GM23248 (cell line): ENCODE measurements at regions not wholly inside any gene's neighbourhood (a gene's known extent, or its start where the extent isn't known, plus 50 kb on each side); places are given as distances from the start of the nearest gene placed in this dataset.

Experiments used
- DNase-seq: peaks from one replicate; pipeline ENCODE4 v3.0.0-alpha.2; 2015
- H2AFZ ChIP-seq: fragments of 200-600 bp; sonication (generic); 2 replicates; pipeline ENCODE4 v1.6.1; 2016; ENCODE audit warnings: antibody characterized with exemption
- H3F3A ChIP-seq: fragments of 200-600 bp; sonication (generic); 2 replicates; pipeline ENCODE4 v1.6.1; 2016; ENCODE audit warnings: mild to moderate bottlenecking, antibody characterized with exemption, mixed run types; ENCODE audit not compliant: insufficient read depth
- H3K27ac ChIP-seq: fragments of 200-600 bp; sonication (generic); 2 replicates; pipeline ENCODE4 v1.5.1; 2016; ENCODE audit warnings: mild to moderate bottlenecking
- H3K27me3 ChIP-seq: fragments of 200-600 bp; sonication (generic); replicated peaks from 2 replicates; pipeline ENCODE4 v1.6.1; 2016; ENCODE audit warnings: mild to moderate bottlenecking; ENCODE audit not compliant: insufficient read depth
- H3K36me3 ChIP-seq: fragments of 200-600 bp; sonication (generic); 2 replicates; pipeline ENCODE4 v1.6.1; 2016; ENCODE audit warnings: low read depth, mild to moderate bottlenecking
- H3K4me1 ChIP-seq: fragments of 200-600 bp; sonication (generic); 2 replicates; pipeline ENCODE4 v1.6.1; 2016; ENCODE audit warnings: mild to moderate bottlenecking; ENCODE audit not compliant: insufficient read depth
- H3K4me2 ChIP-seq: fragments of 200-600 bp; sonication (generic); one replicate; pipeline ENCODE4 v1.6.1; 2016; ENCODE audit warnings: mild to moderate bottlenecking; ENCODE audit not compliant: unreplicated experiment
- H3K4me3 ChIP-seq: fragments of 200-600 bp; sonication (generic); 2 replicates; pipeline ENCODE4 v1.5.1; 2016; ENCODE audit warnings: mild to moderate bottlenecking
- H3K79me2 ChIP-seq: fragments of 200-600 bp; sonication (generic); 2 replicates; pipeline ENCODE4 v1.6.1; 2016; ENCODE audit warnings: mild to moderate bottlenecking; ENCODE audit not compliant: insufficient read depth
- H3K9ac ChIP-seq: fragments of 200-600 bp; sonication (generic); 2 replicates; pipeline ENCODE4 v1.6.1; 2016; ENCODE audit warnings: mild to moderate bottlenecking
- H3K9me2 ChIP-seq: fragments of 200-600 bp; sonication (generic); 2 replicates; pipeline ENCODE4 v1.6.1; 2016; ENCODE audit warnings: mixed run types, mild to moderate bottlenecking, moderate library complexity; ENCODE audit not compliant: insufficient read depth
- H3K9me3 ChIP-seq: fragments of 200-600 bp; sonication (generic); one replicate; pipeline ENCODE4 v1.6.1; 2017; ENCODE audit warnings: low read depth
- H4K20me1 ChIP-seq: fragments of 200-600 bp; sonication (generic); 2 replicates; pipeline ENCODE4 v1.6.0; 2016; ENCODE audit not compliant: insufficient read depth
- EZH2 ChIP-seq: fragments of 200-600 bp; sonication (generic); IDR thresholded peaks from 2 replicates; pipeline ENCODE4 v1.6.1; 2018; ENCODE audit warnings: antibody characterized with exemption, mild to moderate bottlenecking; ENCODE audit not compliant: insufficient read depth, poor library complexity, severe bottlenecking
- EZH2phosphoT487 ChIP-seq: fragments of 200-600 bp; sonication (generic); IDR thresholded peaks from 2 replicates; pipeline ENCODE4 v1.6.1; 2018; ENCODE audit warnings: antibody characterized with exemption, moderate library complexity, mild to moderate bottlenecking, low read depth; ENCODE audit not compliant: insufficient read depth
- WGBS, 2 experiments: methylation state at CpG; one replicate each; pipeline ENCODE4 v1.1.6; 2015 to 2017; ENCODE audit warnings: low lambda C conversion rate in 2 of 2, low coverage in 1 of 2; ENCODE audit errors: missing lambda C conversion rate in 2 of 2; 5-methylcytosine and 5-hydroxymethylcytosine counted together
- in situ Hi-C: fragments of 300-500 bp; cut with MboI; formaldehyde crosslinking; loops from 2 replicates; pipeline ENCODE4 v1.15.0; 2020

GRCh38 chr6:113363048-113363798 lies 493.9 kb upstream of the MARCKS start:
- H3K4me1 ChIP-seq, result peaks cover 74% of the 10 kb centered on the region
- in situ Hi-C loops, result no loop called here
- no peaks in the 10 kb centered on the region for H3K9me2 ChIP-seq
- H3K9ac ChIP-seq, result no peak overlapping the region
- no peaks in the 10 kb centered on the region for H4K20me1 ChIP-seq
- H3K9me3 ChIP-seq, result no peaks in the 10 kb centered on the region
- DNase-seq, result peak; percentile 53
- no peaks in the 10 kb centered on the region for H3K27me3 ChIP-seq
- H3K36me3 ChIP-seq, result no peaks in the 10 kb centered on the region
- H3K4me2 ChIP-seq, result peak overlapping the region; percentile 17
- WGBS, 2 experiments, result 53 to 54% methylated on average over 4 of the region's 4 CpGs
- no peaks in the 10 kb centered on the region for H3K79me2 ChIP-seq
- TF ChIP-seq EZH2 (no peak), EZH2phosphoT487 (no peak)
- H3F3A ChIP-seq, result peaks cover 52% of the 10 kb centered on the region
- peak overlapping the region; percentile 23; the same call in 1 of the 2 replicates for H2AFZ ChIP-seq
- H3K27ac ChIP-seq, result peak overlapping the region; percentile 60
- H3K4me3 ChIP-seq, result no peak overlapping the region

- 0 out of 2 replicates have a peak overlapping the region, but pooled peaks have one; percentile 12 for H3K4me3 ChIP-seq
- no peak for TF ChIP-seq EZH2
- no peak for TF ChIP-seq EZH2phosphoT487
- H3K27me3 ChIP-seq, result no peaks in the 10 kb centered on the region
- no peak overlapping the region for H3K9ac ChIP-seq
- H3K4me2 ChIP-seq, result peak overlapping the region; percentile 17
- no peaks in the 10 kb centered on the region for H3K36me3 ChIP-seq
- in situ Hi-C loops, result no loop called here
- H4K20me1 ChIP-seq, result no peaks in the 10 kb centered on the region
- peak overlapping the region; percentile 60 for H3K27ac ChIP-seq
- no peaks in the 10 kb centered on the region for H3K9me3 ChIP-seq
- no peaks in the 10 kb centered on the region for H3K9me2 ChIP-seq
- H3K4me1 ChIP-seq, result peaks cover 74% of the 10 kb centered on the region
- no peak overlapping the region for H2AFZ ChIP-seq
- peaks cover 52% of the 10 kb centered on the region for H3F3A ChIP-seq
- H3K79me2 ChIP-seq, result no peaks in the 10 kb centered on the region
- DNase-seq, result peak; percentile 60
Observed at GRCh38 chr6:113363866-113364265, 493.3 kb upstream of the MARCKS start.

DNA sequence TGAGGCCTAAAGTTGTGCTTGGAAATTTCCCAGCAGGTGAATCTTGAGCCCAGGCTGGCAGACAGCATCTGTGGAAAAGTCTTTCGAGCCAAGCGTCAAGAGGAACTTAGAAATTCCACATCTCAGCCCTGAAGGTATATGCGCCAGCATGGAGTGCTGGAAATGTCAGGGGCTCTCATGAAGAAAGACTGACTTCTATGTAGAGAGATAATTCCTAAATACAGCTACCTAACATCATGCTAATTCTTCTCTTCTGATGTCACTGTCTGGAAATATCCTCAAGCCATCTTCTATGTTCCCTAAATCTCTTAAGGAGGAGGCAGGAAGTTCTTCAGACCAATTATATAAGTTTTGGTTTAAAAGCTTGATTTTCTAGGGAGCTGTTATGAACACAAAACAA lies 492.4 kb upstream of the MARCKS start:
- 0 out of 2 replicates have a peak overlapping the region, but pooled peaks have one; percentile 23 for H2AFZ ChIP-seq

GRCh38 chr6:113365191-113365590 lies 492.0 kb upstream of the MARCKS start:
- in situ Hi-C loops, result no loop called here
- H3F3A ChIP-seq, result peaks cover 44% of the 10 kb centered on the region
- no peaks in the 10 kb centered on the region for H3K9me2 ChIP-seq
- H3K79me2 ChIP-seq, result no peaks in the 10 kb centered on the region
- H2AFZ ChIP-seq, result 0 out of 2 replicates have a peak overlapping the region, but pooled peaks have one; percentile 23
- peaks cover 62% of the 10 kb centered on the region for H3K4me1 ChIP-seq
- H3K9me3 ChIP-seq, result no peaks in the 10 kb centered on the region
- peak overlapping the region; percentile 60; the same call in 1 of the 2 replicates for H3K27ac ChIP-seq
- H3K27me3 ChIP-seq, result no peaks in the 10 kb centered on the region
- H3K9ac ChIP-seq, result no peak overlapping the region
- peak; percentile 67 for DNase-seq
- TF ChIP-seq EZH2phosphoT487 (no peak), EZH2 (no peak)
- WGBS, 2 experiments, result 67% methylated on average over 2 of the region's 2 CpGs
- H3K4me3 ChIP-seq, result no peak overlapping the region
- H3K36me3 ChIP-seq, result no peaks in the 10 kb centered on the region
- H4K20me1 ChIP-seq, result no peaks in the 10 kb centered on the region
- H3K4me2 ChIP-seq, result peak overlapping the region; percentile 4

More for the DNA sequence above, 492.4 kb upstream of the MARCKS start:
- 93 to 99% methylated on average over 3 of the region's 3 CpGs for WGBS, 2 experiments
- H3K9me2 ChIP-seq, result no peaks in the 10 kb centered on the region
- H3K4me3 ChIP-seq, result no peak overlapping the region
- no peak overlapping the region for H3K9ac ChIP-seq
- peaks cover 67% of the 10 kb centered on the region for H3K4me1 ChIP-seq
- H3K79me2 ChIP-seq, result no peaks in the 10 kb centered on the region
- H3K36me3 ChIP-seq, result no peaks in the 10 kb centered on the region
- no peak for TF ChIP-seq EZH2phosphoT487
- no peak for TF ChIP-seq EZH2
- no peaks in the 10 kb centered on the region for H3K27me3 ChIP-seq
- peaks cover 48% of the 10 kb centered on the region for H3F3A ChIP-seq
- H3K4me2 ChIP-seq, result peak overlapping the region; percentile 4
- no peak for DNase-seq
- H3K27ac ChIP-seq, result peak overlapping the region; percentile 60; the same call in 1 of the 2 replicates
- H4K20me1 ChIP-seq, result no peaks in the 10 kb centered on the region
- no peaks in the 10 kb centered on the region for H3K9me3 ChIP-seq
- in situ Hi-C loops, result no loop called here
